NCI-H128 (cell line): ENCODE measurements at regions not wholly inside any gene's neighbourhood (a gene's known extent, or its start where the extent isn't known, plus 50 kb on each side); places are given as distances from the start of the nearest gene placed in this dataset.
"Not testable (repeated sequence)": the region's sequence is repeated elsewhere in the genome, so short reads cannot be mapped to it uniquely, and the experiment has no call there.

ENCODE experiments used
- DNase-seq: peaks from one replicate; lab custom pipeline; 2025; ENCODE audit not compliant: unreplicated experiment; lab: John Stamatoyannopoulos, UW

GRCh38 chr13:73160371-73161031, 101.7 kb downstream of the KLF5 start:
- DNase-seq = not testable (repeated sequence)

GRCh38 chr13:73158851-73159250, 100.0 kb downstream of the KLF5 start:
- no peak for DNase-seq

GRCh38 chr13:73157031-73157430, 98.2 kb downstream of the KLF5 start:
- no peak for DNase-seq

- no peak for DNase-seq
These were observed 87.9 kb downstream of the KLF5 start for GRCh38 chr13:73146707-73147106.

GRCh38 chr13:73142071-73142470, 83.3 kb downstream of the KLF5 start:
- DNase-seq = no peak

- no peak for DNase-seq
These were observed 82.5 kb downstream of the KLF5 start for GRCh38 chr13:73141292-73141771.

- no peak for DNase-seq
These were observed 82.0 kb downstream of the KLF5 start for GRCh38 chr13:73140801-73141200.

GRCh38 chr13:73138638-73139491, 80.1 kb downstream of the KLF5 start:
- no peak for DNase-seq

- no peak for DNase-seq
These were observed 79.5 kb downstream of the KLF5 start for GRCh38 chr13:73138276-73138637.

GRCh38 chr13:73136776-73137175, 78.0 kb downstream of the KLF5 start:
- no peak for DNase-seq

- no peak for DNase-seq
These were observed 74.7 kb downstream of the KLF5 start for GRCh38 chr13:73133531-73133930.

GRCh38 chr13:73131247-73131646, 72.4 kb downstream of the KLF5 start:
- no peak for DNase-seq

GRCh38 chr13:73129023-73129422, 70.2 kb downstream of the KLF5 start:
- DNase-seq = no peak
